NK-92 (cell line): ENCODE measurements at regions not wholly inside any gene's neighbourhood (a gene's known extent, or its start where the extent isn't known, plus 50 kb on each side); places are given as distances from the start of the nearest gene placed in this dataset.

Source experiments
- DNase-seq: peaks from one replicate; lab custom pipeline; 2025; ENCODE audit not compliant: unreplicated experiment; lab: John Stamatoyannopoulos, UW

DNA sequence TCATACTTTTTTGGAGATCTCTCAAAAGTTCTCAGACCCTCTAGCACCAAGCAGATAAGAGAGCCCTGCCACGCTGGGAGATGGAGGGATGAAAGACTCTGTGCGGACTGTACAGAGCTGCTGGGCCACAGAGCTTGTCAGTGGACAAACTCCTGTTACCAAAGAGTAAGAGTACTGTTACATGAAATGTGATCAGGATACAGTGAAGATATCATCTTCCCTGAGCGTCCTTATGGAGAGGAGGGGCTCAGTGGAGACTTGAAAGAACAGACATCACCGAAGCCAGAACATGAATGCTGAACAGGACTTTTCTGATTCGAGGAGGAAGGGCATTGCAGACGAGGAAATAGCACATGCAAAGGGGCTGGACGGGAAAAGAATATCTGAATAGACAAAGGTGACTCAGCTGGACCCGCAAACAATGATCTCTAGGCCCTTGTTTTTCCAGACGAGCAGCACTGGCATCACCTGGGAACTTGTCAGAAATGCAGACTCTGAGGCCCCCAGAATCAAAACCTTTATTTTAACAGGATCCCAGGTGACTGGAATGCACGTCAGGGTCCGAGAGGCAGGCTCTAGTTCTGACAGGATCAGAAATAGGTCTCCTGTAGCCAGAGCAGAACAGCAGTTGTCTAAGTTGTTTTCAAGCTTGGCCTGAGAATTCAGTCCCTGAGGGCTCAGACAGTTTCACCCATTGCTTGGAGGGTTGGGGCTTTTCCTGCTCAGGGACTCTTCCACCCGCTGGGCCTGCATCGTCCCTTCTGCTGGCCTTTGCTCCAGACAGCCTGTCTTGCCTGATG is 277.9 kb downstream of the RPLP1 start:
- no peak for DNase-seq

DNA sequence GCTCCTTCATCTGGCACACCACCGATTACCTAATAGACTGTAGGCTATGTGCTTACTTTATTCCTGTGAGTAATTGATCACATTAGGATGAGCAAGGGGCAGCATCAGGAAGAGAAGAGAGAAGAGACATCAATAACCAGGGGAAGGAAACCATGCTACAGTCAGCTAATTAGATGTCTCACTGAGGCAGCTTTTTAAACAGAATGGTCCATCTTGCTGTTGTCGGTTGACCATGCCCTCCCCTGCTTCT is 278.4 kb downstream of the RPLP1 start:
- DNase-seq: no peak

- no peak for DNase-seq
These were observed 279.0 kb downstream of the RPLP1 start for GRCh38 chr15:69731581-69731980.

GRCh38 chr15:69732133-69732532 is 279.5 kb downstream of the RPLP1 start:
- no peak for DNase-seq

DNA sequence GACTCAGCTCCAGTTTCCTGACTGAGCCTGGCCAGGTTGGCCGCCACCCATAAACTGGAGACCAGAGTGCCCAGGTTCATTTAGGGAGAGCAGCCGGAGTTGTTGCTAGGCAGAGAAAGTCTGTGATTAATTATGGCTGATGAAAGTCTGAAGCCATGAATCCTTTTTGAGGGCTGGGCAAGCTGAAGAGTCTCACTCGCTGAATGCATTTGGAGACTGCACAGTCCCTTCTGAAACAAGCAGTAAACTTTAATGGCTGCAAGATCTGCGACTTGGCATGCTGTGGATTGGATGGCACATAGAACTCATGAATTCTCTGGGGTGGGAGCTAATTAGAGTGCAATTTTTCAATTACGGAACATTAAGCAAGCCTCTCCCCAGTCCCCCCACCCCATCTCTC is 282.1 kb downstream of the RPLP1 start:
- no peak for DNase-seq

GRCh38 chr15:69735121-69735520 is 282.5 kb downstream of the RPLP1 start:
- no peak for DNase-seq

GRCh38 chr15:69736161-69736560 is 283.5 kb downstream of the RPLP1 start:
- DNase-seq: no peak

GRCh38 chr15:69737916-69738315 is 285.3 kb downstream of the RPLP1 start:
- no peak for DNase-seq

DNA sequence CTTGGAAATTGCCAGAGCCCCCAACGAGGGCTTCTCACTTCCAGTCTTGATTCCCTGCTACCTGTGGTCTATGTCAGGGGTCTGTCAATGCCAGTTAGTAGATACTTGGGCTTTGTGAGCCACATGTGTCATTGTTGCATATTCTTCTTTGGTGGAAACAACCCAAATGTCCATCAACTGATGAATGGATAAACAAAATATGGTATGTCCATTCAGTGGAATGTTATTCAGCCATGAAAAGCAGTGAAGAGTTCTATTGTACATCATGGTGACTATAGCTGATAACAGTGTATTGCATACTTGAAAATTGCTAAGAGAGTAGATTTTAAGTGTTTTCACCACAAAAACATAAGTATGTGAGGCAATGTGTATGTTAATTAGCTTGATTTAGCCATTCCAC is 288.1 kb downstream of the RPLP1 start:
- DNase-seq: no peak

GRCh38 chr15:69742361-69742760 is 289.7 kb downstream of the RPLP1 start:
- DNase-seq: no peak

DNA sequence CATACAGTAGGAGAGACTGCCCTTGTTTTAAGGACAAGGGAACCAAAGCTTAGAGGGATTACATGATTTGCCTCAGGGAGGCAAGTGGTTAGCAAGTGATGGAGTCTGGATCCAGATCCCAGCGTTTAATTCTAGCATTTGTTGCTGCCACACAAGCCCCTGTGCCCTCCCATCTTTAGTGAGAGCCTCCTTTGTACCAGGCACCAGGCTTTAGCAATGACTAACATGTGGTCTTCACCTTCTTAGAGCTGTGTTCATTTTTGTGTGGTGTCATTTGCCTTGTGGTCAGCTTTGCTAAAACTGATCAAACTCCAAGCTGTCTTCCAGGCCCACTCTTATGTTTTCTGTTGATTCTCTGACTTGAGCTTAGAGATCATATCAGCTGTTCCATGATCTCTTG is 290.5 kb downstream of the RPLP1 start:
- DNase-seq: no peak

DNA sequence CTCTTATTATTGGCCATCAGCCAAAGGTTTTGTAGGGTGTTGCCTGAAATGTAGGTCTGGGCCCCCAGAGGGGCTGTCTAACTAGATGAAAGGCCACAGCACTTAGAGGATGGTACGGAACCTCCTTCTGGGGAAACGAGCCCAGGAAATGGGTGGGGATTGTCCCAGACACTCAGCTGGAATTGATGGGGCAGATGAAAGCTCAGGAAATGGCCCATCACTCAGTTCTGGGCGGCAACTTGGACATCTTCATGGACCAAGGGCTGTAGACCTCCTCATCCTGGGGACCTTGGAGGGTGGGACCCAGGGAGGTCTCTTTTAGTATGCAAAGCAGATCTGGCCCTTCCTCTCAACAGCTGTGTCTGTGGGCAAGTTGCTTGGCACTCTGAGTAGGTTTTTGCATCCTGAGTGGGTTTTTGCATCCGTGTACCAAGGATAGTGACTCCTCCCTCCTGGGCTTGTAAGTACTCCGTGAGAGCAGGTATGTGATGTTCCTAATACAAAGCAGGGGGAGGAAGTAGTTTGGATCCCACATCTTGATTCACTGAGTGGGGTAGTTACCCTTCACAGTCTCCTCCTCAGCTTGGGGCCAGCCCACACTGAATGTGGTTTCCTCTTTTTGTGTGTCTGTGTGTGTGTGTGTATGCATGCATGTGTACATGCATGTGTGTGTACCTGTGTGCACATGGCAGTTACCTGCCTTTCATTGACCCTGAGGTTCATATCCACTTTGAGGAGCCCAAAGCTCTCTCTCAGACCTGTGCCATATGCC is 292.0 kb downstream of the RPLP1 start:
- DNase-seq: no peak

GRCh38 chr15:69747193-69747592 is 294.6 kb downstream of the RPLP1 start:
- no peak for DNase-seq

DNA sequence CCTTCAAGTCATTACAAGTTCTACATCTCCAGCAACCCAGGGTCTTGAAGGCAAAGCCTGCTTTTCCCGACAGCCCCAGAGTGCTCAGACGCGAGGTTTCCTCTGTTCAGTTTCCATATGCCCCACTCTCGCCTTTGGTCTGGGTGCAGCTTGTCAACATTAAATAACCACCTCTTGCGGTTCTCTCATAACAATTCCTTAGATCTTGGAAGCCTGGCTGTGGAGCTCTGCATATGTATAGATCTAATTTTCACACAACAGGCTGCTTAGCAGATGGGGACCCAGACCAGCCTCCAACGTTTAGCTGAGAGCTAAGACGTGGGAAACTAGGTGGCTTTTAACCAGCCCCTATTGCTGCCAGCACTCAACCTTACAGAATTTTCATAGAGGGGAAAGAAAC is 295.5 kb downstream of the RPLP1 start:
- no peak for DNase-seq

- no peak for DNase-seq
These were observed 296.1 kb downstream of the RPLP1 start for GRCh38 chr15:69748576-69749185.

DNA sequence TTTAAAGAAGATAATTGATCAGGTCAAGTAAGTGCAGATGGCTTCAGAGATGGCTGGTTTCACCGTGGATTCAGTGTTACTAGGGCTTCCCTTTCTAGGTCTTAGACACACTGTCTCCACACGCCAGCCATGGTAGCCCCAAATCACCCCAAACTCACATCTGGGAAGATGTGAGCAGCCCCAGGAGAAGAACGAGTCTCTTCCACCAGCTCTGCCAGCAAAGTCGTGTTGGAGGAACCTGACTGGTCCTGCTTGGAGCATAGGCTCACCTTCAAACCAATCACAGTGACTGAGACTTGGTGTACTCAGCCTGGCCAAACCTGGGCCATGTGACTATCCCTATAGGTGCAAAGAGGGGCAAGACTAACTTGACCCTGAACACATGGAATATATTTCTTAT is 296.7 kb downstream of the RPLP1 start:
- DNase-seq: no peak

DNA sequence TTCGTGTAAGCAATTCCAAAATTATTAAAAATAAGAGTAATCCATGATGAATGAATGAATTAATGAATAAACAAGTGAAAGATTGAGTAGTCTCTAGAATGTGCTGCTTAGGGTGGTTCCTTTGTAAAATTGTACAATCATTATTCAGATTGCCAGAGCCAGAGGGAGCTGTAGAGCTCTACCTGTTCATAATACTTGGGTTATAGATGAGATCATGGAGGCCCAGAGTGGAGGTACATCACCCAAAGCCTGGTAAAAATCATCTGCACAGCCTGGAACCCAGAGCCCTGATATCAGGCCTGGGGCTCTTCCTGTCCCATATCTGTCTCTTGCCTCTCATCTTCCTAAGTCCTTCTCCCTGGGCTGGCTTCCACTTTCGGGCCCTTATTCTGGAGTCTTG is 297.2 kb downstream of the RPLP1 start:
- DNase-seq: no peak

GRCh38 chr15:69750253-69750652 is 297.6 kb downstream of the RPLP1 start:
- no peak for DNase-seq

- DNase-seq: no peak
These were observed 298.5 kb downstream of the RPLP1 start for GRCh38 chr15:69751147-69751546.

- DNase-seq: no peak
These were observed 298.9 kb downstream of the RPLP1 start for GRCh38 chr15:69751566-69751965.

GRCh38 chr15:69753867-69754266 is 301.2 kb downstream of the RPLP1 start:
- DNase-seq: no peak

- no peak for DNase-seq
These were observed 301.7 kb downstream of the RPLP1 start for GRCh38 chr15:69754313-69754712.
